SU-DHL-6 (cell line): ENCODE measurements at regions not wholly inside any gene's neighbourhood (a gene's known extent, or its start where the extent isn't known, plus 50 kb on each side); places are given as distances from the start of the nearest gene placed in this dataset.

Source experiments
- CTCF ChIP-seq: fragments of 200-600 bp; sonication (generic); IDR thresholded peaks from one replicate; pipeline ENCODE4 v1.5.1; 2017; ENCODE audit warnings: antibody characterized with exemption, mild to moderate bottlenecking, low read length, moderate library complexity; ENCODE audit not compliant: insufficient read depth, poor library complexity, severe bottlenecking
- EZH2phosphoT487 ChIP-seq: fragments of 200-600 bp; sonication (generic), shearing (Covaris generic); conservative IDR thresholded peaks from 2 replicates; pipeline ENCODE4 v1.6.1; 2018; ENCODE audit warnings: mild to moderate bottlenecking, antibody characterized with exemption, low read length, moderate library complexity, mixed read lengths

DNA sequence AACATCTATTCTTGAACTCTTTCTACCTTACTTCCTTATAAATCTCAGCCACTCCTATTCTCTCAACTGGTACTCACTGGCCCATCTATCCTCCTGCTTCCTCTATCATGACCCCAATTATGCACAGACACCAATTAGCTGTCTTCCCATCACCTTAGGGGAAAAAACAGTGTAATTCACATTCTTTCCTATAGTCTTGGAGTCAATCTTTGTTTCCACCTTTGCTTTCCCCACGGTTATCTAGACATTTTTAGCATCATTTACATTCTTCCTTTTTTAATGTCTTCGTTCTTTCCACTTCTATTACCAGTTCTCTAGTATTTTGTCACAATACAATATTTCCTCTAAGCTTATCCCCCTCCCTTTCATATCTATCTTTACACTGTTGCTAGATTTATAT is 449.4 kb downstream of the TMEM38B start:
- TF ChIP-seq CTCF = no peak
- no peak for TF ChIP-seq EZH2phosphoT487
